ENCODE measurements at regions not wholly inside any gene's neighbourhood (a gene's known extent, or its start where the extent isn't known, plus 50 kb on each side); places are given as distances from the start of the nearest gene placed in this dataset.

DNA sequence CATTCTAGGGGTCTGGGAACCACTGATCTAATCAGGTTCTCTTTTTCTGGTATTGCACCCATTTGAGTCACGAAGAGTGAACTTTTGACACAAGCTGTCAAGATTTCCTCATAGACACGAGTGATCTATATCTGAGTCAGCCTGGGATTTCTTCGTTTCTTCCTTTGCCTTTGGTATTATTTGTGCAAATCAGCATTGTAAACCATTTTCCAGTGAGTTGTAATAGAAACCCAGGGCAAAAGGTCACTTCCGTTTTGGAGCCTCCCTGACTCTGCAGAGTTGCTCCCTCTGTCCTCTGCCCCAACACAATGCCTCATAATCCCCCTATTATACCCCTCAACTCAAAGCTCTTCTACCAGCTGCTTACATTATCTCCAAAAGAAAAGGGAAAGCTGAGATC, 615.1 kb downstream of the EFNB2 start:
- TF ChIP-seq POLR2A (IDR thresholded peaks at IDR 0.05) = no peak
- TF ChIP-seq, protein P1, sequence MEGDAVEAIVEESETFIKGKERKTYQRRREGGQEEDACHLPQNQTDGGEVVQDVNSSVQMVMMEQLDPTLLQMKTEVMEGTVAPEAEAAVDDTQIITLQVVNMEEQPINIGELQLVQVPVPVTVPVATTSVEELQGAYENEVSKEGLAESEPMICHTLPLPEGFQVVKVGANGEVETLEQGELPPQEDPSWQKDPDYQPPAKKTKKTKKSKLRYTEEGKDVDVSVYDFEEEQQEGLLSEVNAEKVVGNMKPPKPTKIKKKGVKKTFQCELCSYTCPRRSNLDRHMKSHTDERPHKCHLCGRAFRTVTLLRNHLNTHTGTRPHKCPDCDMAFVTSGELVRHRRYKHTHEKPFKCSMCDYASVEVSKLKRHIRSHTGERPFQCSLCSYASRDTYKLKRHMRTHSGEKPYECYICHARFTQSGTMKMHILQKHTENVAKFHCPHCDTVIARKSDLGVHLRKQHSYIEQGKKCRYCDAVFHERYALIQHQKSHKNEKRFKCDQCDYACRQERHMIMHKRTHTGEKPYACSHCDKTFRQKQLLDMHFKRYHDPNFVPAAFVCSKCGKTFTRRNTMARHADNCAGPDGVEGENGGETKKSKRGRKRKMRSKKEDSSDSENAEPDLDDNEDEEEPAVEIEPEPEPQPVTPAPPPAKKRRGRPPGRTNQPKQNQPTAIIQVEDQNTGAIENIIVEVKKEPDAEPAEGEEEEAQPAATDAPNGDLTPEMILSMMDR (IDR thresholded peaks at IDR 0.05) = no peak
